ENCODE measurements at regions not wholly inside any gene's neighbourhood (a gene's known extent, or its start where the extent isn't known, plus 50 kb on each side); places are given as distances from the start of the nearest gene placed in this dataset.

GRCh38 chr10:81021428-81022129 lies 483.9 kb downstream of the SH2D4B start:
- DNase-seq (ENCODE audit: low spot score) = no peak

- no peak for DNase-seq (ENCODE audit: low spot score)
Measured at GRCh38 chr10:81026591-81026990, 488.9 kb downstream of the SH2D4B start.

GRCh38 chr10:81027223-81027622 lies 489.5 kb downstream of the SH2D4B start:
- no peak for DNase-seq (ENCODE audit: low spot score)

GRCh38 chr10:81027706-81028105 lies 490.0 kb downstream of the SH2D4B start:
- DNase-seq (ENCODE audit: low spot score) = no peak

- no peak for DNase-seq (ENCODE audit: low spot score)
Measured at GRCh38 chr10:81031774-81032173, 494.1 kb downstream of the SH2D4B start.

GRCh38 chr10:81034383-81034782 lies 496.7 kb downstream of the SH2D4B start:
- no peak for DNase-seq (ENCODE audit: low spot score)

GRCh38 chr10:81036257-81036656 lies 498.6 kb downstream of the SH2D4B start:
- no peak for DNase-seq (ENCODE audit: low spot score)

- no peak for DNase-seq (ENCODE audit: low spot score)
Measured at GRCh38 chr10:81040031-81040430, 502.3 kb downstream of the SH2D4B start.

GRCh38 chr10:81040940-81041339 lies 503.2 kb downstream of the SH2D4B start:
- DNase-seq (ENCODE audit: low spot score) = no peak

- DNase-seq (ENCODE audit: low spot score) = no peak
Measured at GRCh38 chr10:81042647-81043046, 504.9 kb downstream of the SH2D4B start.

- no peak for DNase-seq (ENCODE audit: low spot score)
Measured at GRCh38 chr10:81065474-81065873, 527.8 kb downstream of the SH2D4B start.

- no peak for DNase-seq (ENCODE audit: low spot score)
Measured at GRCh38 chr10:81068460-81068859, 530.8 kb downstream of the SH2D4B start.

GRCh38 chr10:81071087-81071796 lies 533.5 kb downstream of the SH2D4B start:
- no peak for DNase-seq (ENCODE audit: low spot score)

GRCh38 chr10:81073155-81073554 lies 535.5 kb downstream of the SH2D4B start:
- DNase-seq (ENCODE audit: low spot score) = no peak

- DNase-seq (ENCODE audit: low spot score) = peak; percentile 30
Measured at GRCh38 chr10:81081887-81082620, 544.4 kb downstream of the SH2D4B start.

- DNase-seq (ENCODE audit: low spot score) = no peak
Measured at GRCh38 chr10:81082621-81083376, 545.1 kb downstream of the SH2D4B start.

GRCh38 chr10:81093056-81093455 lies 555.4 kb downstream of the SH2D4B start:
- DNase-seq (ENCODE audit: low spot score) = no peak

- DNase-seq (ENCODE audit: low spot score) = no peak
Measured at GRCh38 chr10:81095238-81095637, 557.5 kb downstream of the SH2D4B start.

- DNase-seq (ENCODE audit: low spot score) = no peak
Measured at GRCh38 chr10:81096558-81096957, 558.9 kb downstream of the SH2D4B start.

- DNase-seq (ENCODE audit: low spot score) = no peak
Measured at GRCh38 chr10:81101062-81101461, 563.4 kb downstream of the SH2D4B start.

- DNase-seq (ENCODE audit: low spot score) = no peak
Measured at GRCh38 chr10:81104494-81104893, 566.8 kb downstream of the SH2D4B start.

Measured in H4 (cell line).